ENCODE measurements at regions not wholly inside any gene's neighbourhood (a gene's known extent, or its start where the extent isn't known, plus 50 kb on each side); places are given as distances from the start of the nearest gene placed in this dataset.

GRCh38 chr2:33650171-33650570 lies 51.1 kb upstream of the FAM98A start:
- TF ChIP-seq CTCF (IDR thresholded peaks at IDR 0.05): no peak
- TF ChIP-seq POLR2A (IDR thresholded peaks at IDR 0.05): no peak
